SK-N-SH (cell line): ENCODE measurements at regions not wholly inside any gene's neighbourhood (a gene's known extent, or its start where the extent isn't known, plus 50 kb on each side); places are given as distances from the start of the nearest gene placed in this dataset.

Experiments used
- CTCF ChIA-PET: fragments of 300-600, 350-600 bp; formaldehyde crosslinking; extraction: SDS; loops from one replicate; lab custom pipeline; 2021; lab: Yijun Ruan, JAX
- POLR2A ChIA-PET: fragments of 350-600 bp; sonication (Branson Sonifier 250); formaldehyde crosslinking; extraction: SDS; loops from one replicate; lab custom pipeline; 2020; ENCODE audit warnings: antibody characterized with exemption, inconsistent platforms; lab: Yijun Ruan, JAX
- DNase-seq: peaks from one replicate; pipeline ENCODE4 v3.0.0; 2012
- H2AFZ ChIP-seq: fragments of 200-600 bp; sonication (generic); 2 replicates; pipeline ENCODE4 v1.8.1; 2016; ENCODE audit warnings: antibody characterized with exemption, mild to moderate bottlenecking, low read depth
- H3F3A ChIP-seq: fragments of 200-600 bp; sonication (generic); replicated peaks from 2 replicates; pipeline ENCODE3; 2016; ENCODE audit warnings: antibody characterized with exemption, mild to moderate bottlenecking; ENCODE audit not compliant: insufficient read depth
- H3K27ac ChIP-seq, 2 experiments: fragments of 200-500 bp in 1 of 2; fragments of 200-600 bp in 1 of 2; sonication (Bioruptor generic) in 1 of 2; sonication (generic), shearing (Covaris generic) in 1 of 2; 2 replicates each; pipeline versions ENCODE4 v1.5.1 to v1.6.1; 2014 to 2016; ENCODE audit warnings: low read depth in 2 of 2, inconsistent platforms in 1 of 2, low read length in 1 of 2, mild to moderate bottlenecking in 1 of 2, mixed read lengths in 1 of 2
- H3K27me3 ChIP-seq: fragments of 200-600 bp; sonication (generic), shearing (Covaris generic); 2 replicates; pipeline ENCODE4 v1.6.1; 2016; ENCODE audit warnings: mixed run types; ENCODE audit not compliant: insufficient read depth
- H3K36me3 ChIP-seq, 2 experiments: fragments of 200-500 bp in 1 of 2; fragments of 200-600 bp in 1 of 2; sonication (Bioruptor generic) in 1 of 2; sonication (generic) in 1 of 2; replicated peaks in 1 of 2; 2 replicates each; pipeline versions ENCODE3 to v1.5.1; 2014 to 2016; ENCODE audit warnings: low read length in 1 of 2, mild to moderate bottlenecking in 1 of 2; ENCODE audit not compliant: insufficient read depth in 2 of 2, control insufficient read depth in 1 of 2
- H3K4me1 ChIP-seq, 2 experiments: fragments of 200-500 bp in 1 of 2; fragments of 200-600 bp in 1 of 2; sonication (Bioruptor generic) in 1 of 2; sonication (generic), shearing (Covaris generic) in 1 of 2; 2 replicates each; pipeline versions ENCODE4 v1.5.1 to v1.6.1; 2014 to 2016; ENCODE audit warnings: low read depth in 1 of 2, low read length in 1 of 2, mixed run types in 1 of 2; ENCODE audit not compliant: insufficient read depth in 2 of 2, control insufficient read depth in 1 of 2
- H3K4me2 ChIP-seq: fragments of 200-600 bp; sonication (generic), shearing (Covaris generic); 2 replicates; pipeline ENCODE4 v1.6.1; 2017; ENCODE audit warnings: mixed run types
- H3K4me3 ChIP-seq, 2 experiments: fragments of 200-500 bp in 1 of 2; fragments of 200-600 bp in 1 of 2; sonication (Bioruptor generic) in 1 of 2; sonication (generic), shearing (Covaris generic) in 1 of 2; 2 replicates each; pipeline versions ENCODE4 v1.5.1 to v1.8.1; 2014 to 2016; ENCODE audit warnings: low read depth in 2 of 2, inconsistent platforms in 1 of 2, low read length in 1 of 2, mild to moderate bottlenecking in 1 of 2, mixed read lengths in 1 of 2, moderate library complexity in 1 of 2
- H3K79me2 ChIP-seq: fragments of 200-600 bp; sonication (generic); 2 replicates; pipeline ENCODE4 v1.8.1; 2017; ENCODE audit warnings: mild to moderate bottlenecking; ENCODE audit not compliant: insufficient read depth
- H3K9ac ChIP-seq: fragments of 200-600 bp; sonication (generic); 2 replicates; pipeline ENCODE4 v1.6.1; 2017; ENCODE audit warnings: mixed run types
- H3K9me2 ChIP-seq: fragments of 200-600 bp; sonication (generic); 2 replicates; pipeline ENCODE4 v1.6.1; 2017; ENCODE audit warnings: mixed run types
- H3K9me3 ChIP-seq: fragments of 200-600 bp; sonication (generic); 2 replicates; pipeline ENCODE4 v1.6.1; 2017; ENCODE audit warnings: mixed run types, mild to moderate bottlenecking, moderate library complexity
- H4K20me1 ChIP-seq: fragments of 200-600 bp; sonication (generic); 2 replicates; pipeline ENCODE4 v1.6.1; 2017; ENCODE audit warnings: mild to moderate bottlenecking, mixed run types; ENCODE audit not compliant: insufficient read depth
- CHD2 ChIP-seq: fragments of 150-350 bp; IDR thresholded peaks from 2 replicates; pipeline ENCODE4 v1.6.1; 2018; ENCODE audit warnings: low read length; ENCODE audit not compliant: partially characterized antibody
- EZH2phosphoT487 ChIP-seq: fragments of 200-600 bp; sonication (generic); IDR thresholded peaks from 2 replicates; pipeline ENCODE4 v1.6.1; 2017; ENCODE audit warnings: low read depth, mixed run types, mild to moderate bottlenecking, antibody characterized with exemption, moderate library complexity, borderline replicate concordance
- FOXJ3 ChIP-seq: sonication (generic); formaldehyde crosslinking; IDR thresholded peaks from 2 replicates; pipeline ENCODE4 v1.5.1; 2020; ENCODE audit warnings: mild to moderate bottlenecking, missing genetic modification reagents
- FOXM1 ChIP-seq: IDR thresholded peaks from 2 replicates; pipeline ENCODE4 v1.4.0; 2012; ENCODE audit warnings: low read depth, mild to moderate bottlenecking
- GABPA ChIP-seq: IDR thresholded peaks from 2 replicates; pipeline ENCODE4 v1.4.0; 2012; ENCODE audit warnings: low read depth, mild to moderate bottlenecking
- JUND ChIP-seq: IDR thresholded peaks from 2 replicates; pipeline ENCODE4 v1.4.0; 2012
- MXI1 ChIP-seq: IDR thresholded peaks from 2 replicates; pipeline ENCODE4 v1.6.1; 2012; ENCODE audit warnings: mild to moderate bottlenecking, low read depth, low read length, improper control_type of control experiment
- NFIC ChIP-seq: IDR thresholded peaks from 2 replicates; pipeline ENCODE4 v1.4.0; 2012; ENCODE audit warnings: borderline replicate concordance
- NRF1 ChIP-seq: IDR thresholded peaks from 2 replicates; pipeline ENCODE4 v1.6.1; 2012; ENCODE audit warnings: low read depth, mild to moderate bottlenecking, low read length
- RXRA ChIP-seq: IDR thresholded peaks from 2 replicates; pipeline ENCODE4 v1.4.0; 2012; ENCODE audit warnings: low read depth, mild to moderate bottlenecking, borderline replicate concordance
- TAF1 ChIP-seq: IDR thresholded peaks from 2 replicates; pipeline ENCODE4 v1.6.1; 2012; ENCODE audit warnings: low read depth, mild to moderate bottlenecking, low read length, moderate library complexity, borderline replicate concordance
- TCF12 ChIP-seq: IDR thresholded peaks from 2 replicates; pipeline ENCODE4 v1.4.0; 2012
- YY1 ChIP-seq: IDR thresholded peaks from 2 replicates; pipeline ENCODE4 v1.4.0; 2012; ENCODE audit warnings: low read depth, mild to moderate bottlenecking
- WGBS: methylation state at CpG from one replicate; pipeline ENCODE4 v1.1.6; 2017; ENCODE audit warnings: low lambda C conversion rate; 5-methylcytosine and 5-hydroxymethylcytosine counted together
- TF ChIP-seq, protein P1 (sequence below): IDR thresholded peaks from 2 replicates; pipeline ENCODE4; 2012
- TF ChIP-seq, protein P2 (sequence below): IDR thresholded peaks from 2 replicates; pipeline ENCODE4 v1.4.0; 2012; ENCODE audit warnings: low read depth, borderline replicate concordance
- TF ChIP-seq, protein P3 (sequence below): fragments of 150-350 bp; IDR thresholded peaks from 2 replicates; pipeline ENCODE4 v1.6.1; 2017; ENCODE audit warnings: antibody characterized with exemption, low read length, low read depth, borderline replicate concordance
- TF ChIP-seq, protein P4 (sequence below): IDR thresholded peaks from 2 replicates; pipeline ENCODE4 v1.6.1; 2012; ENCODE audit warnings: mild to moderate bottlenecking, low read depth, low read length, moderate library complexity

DNA sequence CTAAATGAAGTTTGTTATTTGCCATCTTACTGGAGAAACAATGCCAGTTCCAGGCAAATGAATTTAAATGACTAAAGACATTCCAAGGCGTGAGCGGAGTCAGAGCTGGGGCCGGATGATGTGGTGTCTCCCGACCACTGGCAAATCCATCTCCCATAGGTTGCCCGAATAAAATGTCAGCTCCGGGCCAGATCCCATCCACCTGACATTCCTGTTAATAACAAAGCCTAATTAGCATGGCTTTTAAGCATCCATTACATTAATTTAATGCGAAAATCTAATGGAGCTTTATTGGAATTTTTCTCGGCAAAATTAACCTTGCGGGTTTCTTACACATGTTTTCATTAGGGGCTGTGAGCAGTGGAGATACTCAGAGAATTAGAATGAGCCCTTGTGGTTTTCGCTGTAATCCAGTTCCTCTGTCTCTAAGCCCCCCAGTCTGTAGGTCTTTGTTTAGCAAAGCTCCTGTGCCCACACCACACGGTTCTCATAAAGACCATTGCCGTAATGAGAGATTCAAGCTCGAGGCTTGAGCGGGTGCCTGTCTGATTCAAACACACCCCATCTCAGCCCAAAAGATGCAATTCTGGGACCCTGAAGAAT is 123.3 kb downstream of the CCT6B start:
- TF ChIP-seq FOXJ3 (CRISPR knock-in tag) = no peak
- TF ChIP-seq FOXM1 = no peak
- TF ChIP-seq NFIC = no peak
- no peak for TF ChIP-seq YY1
- no peak for TF ChIP-seq NRF1
- no peak for TF ChIP-seq CHD2
- TF ChIP-seq, protein P1, sequence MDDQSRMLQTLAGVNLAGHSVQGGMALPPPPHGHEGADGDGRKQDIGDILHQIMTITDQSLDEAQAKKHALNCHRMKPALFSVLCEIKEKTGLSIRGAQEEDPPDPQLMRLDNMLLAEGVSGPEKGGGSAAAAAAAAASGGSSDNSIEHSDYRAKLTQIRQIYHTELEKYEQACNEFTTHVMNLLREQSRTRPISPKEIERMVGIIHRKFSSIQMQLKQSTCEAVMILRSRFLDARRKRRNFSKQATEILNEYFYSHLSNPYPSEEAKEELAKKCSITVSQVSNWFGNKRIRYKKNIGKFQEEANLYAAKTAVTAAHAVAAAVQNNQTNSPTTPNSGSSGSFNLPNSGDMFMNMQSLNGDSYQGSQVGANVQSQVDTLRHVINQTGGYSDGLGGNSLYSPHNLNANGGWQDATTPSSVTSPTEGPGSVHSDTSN = no peak
- no peak for TF ChIP-seq TCF12
- no peak for TF ChIP-seq JUND
- TF ChIP-seq, all 33 proteins: peak for 0
- H3K4me2 ChIP-seq = no peak overlapping the region
- H3F3A ChIP-seq = no peaks in the 10 kb centered on the region
- no peak for DNase-seq
- H3K9me2 ChIP-seq = no peaks in the 10 kb centered on the region
- ChIA-PET CTCF (interaction anchor here (1.4 kb wide), 1 partner anchor 199 kb away, joined by 4 read pairs; no protein-coding TSS in a partner anchor), POLR2A (no interaction called here)
- H3K4me1 ChIP-seq = no peaks in the 10 kb centered on the region
- H3K36me3 ChIP-seq = no peaks in the 10 kb centered on the region
- H4K20me1 ChIP-seq = no peaks in the 10 kb centered on the region
- H3K4me3 ChIP-seq = no peak overlapping the region
- WGBS = 63% methylated on average over 14 of the region's 14 CpGs
- H3K79me2 ChIP-seq = no peaks in the 10 kb centered on the region
- H3K9ac ChIP-seq = no peak overlapping the region
- no peaks in the 10 kb centered on the region for H3K27me3 ChIP-seq
- H3K27ac ChIP-seq = no peak overlapping the region
- no peaks in the 10 kb centered on the region for H3K9me3 ChIP-seq
- no peak overlapping the region for H2AFZ ChIP-seq

DNA sequence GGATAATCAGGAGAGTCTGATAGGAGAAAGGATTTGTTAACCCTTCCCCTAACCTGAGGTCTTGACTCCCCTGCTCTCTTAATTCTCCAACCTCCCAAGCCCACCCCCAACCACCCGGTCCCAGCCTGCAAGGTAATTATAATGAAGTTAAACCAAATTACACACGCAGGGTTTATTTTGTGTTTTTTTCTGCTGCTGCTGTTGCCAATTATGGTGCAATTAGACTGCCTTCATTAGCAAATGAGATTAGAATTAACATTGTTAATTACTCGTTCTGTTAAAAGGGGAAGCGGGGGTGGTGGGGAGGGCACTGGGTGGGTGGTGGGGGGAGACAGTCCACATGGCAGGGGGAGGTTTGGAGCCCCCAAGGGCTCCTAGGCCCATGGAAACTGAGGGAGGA is 128.9 kb downstream of the CCT6B start:
- Histone ChIP-seq H3K9me2 (no peaks in the 10 kb centered on the region), H3K4me2 (no peak overlapping the region), H3K36me3 (no peaks in the 10 kb centered on the region), H3K4me1 (no peaks in the 10 kb centered on the region), H3K79me2 (no peaks in the 10 kb centered on the region), H3K27me3 (no peaks in the 10 kb centered on the region), H2AFZ (no peak overlapping the region), H3K4me3 (no peak overlapping the region), H3K9ac (no peak overlapping the region), H3K9me3 (no peaks in the 10 kb centered on the region), H4K20me1 (no peaks in the 10 kb centered on the region), H3K27ac (no peak overlapping the region), H3F3A (no peaks in the 10 kb centered on the region)
- WGBS = 20% methylated on average over 4 of the region's 4 CpGs
- no peak for DNase-seq
- ChIA-PET POLR2A (no interaction called here), CTCF (no interaction called here)
- TF ChIP-seq, protein P2, sequence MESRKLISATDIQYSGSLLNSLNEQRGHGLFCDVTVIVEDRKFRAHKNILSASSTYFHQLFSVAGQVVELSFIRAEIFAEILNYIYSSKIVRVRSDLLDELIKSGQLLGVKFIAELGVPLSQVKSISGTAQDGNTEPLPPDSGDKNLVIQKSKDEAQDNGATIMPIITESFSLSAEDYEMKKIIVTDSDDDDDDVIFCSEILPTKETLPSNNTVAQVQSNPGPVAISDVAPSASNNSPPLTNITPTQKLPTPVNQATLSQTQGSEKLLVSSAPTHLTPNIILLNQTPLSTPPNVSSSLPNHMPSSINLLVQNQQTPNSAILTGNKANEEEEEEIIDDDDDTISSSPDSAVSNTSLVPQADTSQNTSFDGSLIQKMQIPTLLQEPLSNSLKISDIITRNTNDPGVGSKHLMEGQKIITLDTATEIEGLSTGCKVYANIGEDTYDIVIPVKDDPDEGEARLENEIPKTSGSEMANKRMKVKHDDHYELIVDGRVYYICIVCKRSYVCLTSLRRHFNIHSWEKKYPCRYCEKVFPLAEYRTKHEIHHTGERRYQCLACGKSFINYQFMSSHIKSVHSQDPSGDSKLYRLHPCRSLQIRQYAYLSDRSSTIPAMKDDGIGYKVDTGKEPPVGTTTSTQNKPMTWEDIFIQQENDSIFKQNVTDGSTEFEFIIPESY = no peak
- TF ChIP-seq EZH2phosphoT487 (no peak), YY1 (no peak), RXRA (no peak), NFIC (no peak), TAF1 (no peak), MXI1 (no peak), NRF1 (no peak), GABPA (no peak)
- TF ChIP-seq, protein P3, sequence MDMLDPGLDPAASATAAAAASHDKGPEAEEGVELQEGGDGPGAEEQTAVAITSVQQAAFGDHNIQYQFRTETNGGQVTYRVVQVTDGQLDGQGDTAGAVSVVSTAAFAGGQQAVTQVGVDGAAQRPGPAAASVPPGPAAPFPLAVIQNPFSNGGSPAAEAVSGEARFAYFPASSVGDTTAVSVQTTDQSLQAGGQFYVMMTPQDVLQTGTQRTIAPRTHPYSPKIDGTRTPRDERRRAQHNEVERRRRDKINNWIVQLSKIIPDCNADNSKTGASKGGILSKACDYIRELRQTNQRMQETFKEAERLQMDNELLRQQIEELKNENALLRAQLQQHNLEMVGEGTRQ = no peak
- TF ChIP-seq, protein P4, sequence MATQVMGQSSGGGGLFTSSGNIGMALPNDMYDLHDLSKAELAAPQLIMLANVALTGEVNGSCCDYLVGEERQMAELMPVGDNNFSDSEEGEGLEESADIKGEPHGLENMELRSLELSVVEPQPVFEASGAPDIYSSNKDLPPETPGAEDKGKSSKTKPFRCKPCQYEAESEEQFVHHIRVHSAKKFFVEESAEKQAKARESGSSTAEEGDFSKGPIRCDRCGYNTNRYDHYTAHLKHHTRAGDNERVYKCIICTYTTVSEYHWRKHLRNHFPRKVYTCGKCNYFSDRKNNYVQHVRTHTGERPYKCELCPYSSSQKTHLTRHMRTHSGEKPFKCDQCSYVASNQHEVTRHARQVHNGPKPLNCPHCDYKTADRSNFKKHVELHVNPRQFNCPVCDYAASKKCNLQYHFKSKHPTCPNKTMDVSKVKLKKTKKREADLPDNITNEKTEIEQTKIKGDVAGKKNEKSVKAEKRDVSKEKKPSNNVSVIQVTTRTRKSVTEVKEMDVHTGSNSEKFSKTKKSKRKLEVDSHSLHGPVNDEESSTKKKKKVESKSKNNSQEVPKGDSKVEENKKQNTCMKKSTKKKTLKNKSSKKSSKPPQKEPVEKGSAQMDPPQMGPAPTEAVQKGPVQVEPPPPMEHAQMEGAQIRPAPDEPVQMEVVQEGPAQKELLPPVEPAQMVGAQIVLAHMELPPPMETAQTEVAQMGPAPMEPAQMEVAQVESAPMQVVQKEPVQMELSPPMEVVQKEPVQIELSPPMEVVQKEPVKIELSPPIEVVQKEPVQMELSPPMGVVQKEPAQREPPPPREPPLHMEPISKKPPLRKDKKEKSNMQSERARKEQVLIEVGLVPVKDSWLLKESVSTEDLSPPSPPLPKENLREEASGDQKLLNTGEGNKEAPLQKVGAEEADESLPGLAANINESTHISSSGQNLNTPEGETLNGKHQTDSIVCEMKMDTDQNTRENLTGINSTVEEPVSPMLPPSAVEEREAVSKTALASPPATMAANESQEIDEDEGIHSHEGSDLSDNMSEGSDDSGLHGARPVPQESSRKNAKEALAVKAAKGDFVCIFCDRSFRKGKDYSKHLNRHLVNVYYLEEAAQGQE = no peak
